ENCODE measurements at regions not wholly inside any gene's neighbourhood (a gene's known extent, or its start where the extent isn't known, plus 50 kb on each side); places are given as distances from the start of the nearest gene placed in this dataset.
A peak's percentile ranks its signal among the peaks of the same experiment; 100 is the strongest.

- DNase-seq, result no peak
Measured at GRCh38 chr3:81951106-81951505, 189.7 kb upstream of the GBE1 start.

- no peak for DNase-seq
Measured at GRCh38 chr3:81947359-81947758, 185.9 kb upstream of the GBE1 start.

- no peak for DNase-seq
Measured at GRCh38 chr3:81938681-81939080, 177.2 kb upstream of the GBE1 start.

- no peak for DNase-seq
Measured at GRCh38 chr3:81936817-81937216, 175.4 kb upstream of the GBE1 start.

- DNase-seq, result no peak
Measured at GRCh38 chr3:81932681-81933080, 171.2 kb upstream of the GBE1 start.

- no peak for DNase-seq
Measured at GRCh38 chr3:81931265-81932251, 170.1 kb upstream of the GBE1 start.

GRCh38 chr3:81929697-81930096, 168.3 kb upstream of the GBE1 start:
- no peak for DNase-seq

- DNase-seq, result no peak
Measured at GRCh38 chr3:81927811-81928210, 166.4 kb upstream of the GBE1 start.

GRCh38 chr3:81925385-81925784, 163.9 kb upstream of the GBE1 start:
- no peak for DNase-seq

- DNase-seq, result no peak
Measured at GRCh38 chr3:81923038-81923437, 161.6 kb upstream of the GBE1 start.

- no peak for DNase-seq
Measured at GRCh38 chr3:81922404-81922803, 161.0 kb upstream of the GBE1 start.

- DNase-seq, result peak; percentile 22
Measured at GRCh38 chr3:81920816-81921215, 159.4 kb upstream of the GBE1 start.

GRCh38 chr3:81916890-81917289, 155.4 kb upstream of the GBE1 start:
- no peak for DNase-seq

- no peak for DNase-seq
Measured at GRCh38 chr3:81913886-81914663, 152.6 kb upstream of the GBE1 start.

- DNase-seq, result no peak
Measured at GRCh38 chr3:81911221-81911620, 149.8 kb upstream of the GBE1 start.

- DNase-seq, result peak; percentile 10
Measured at GRCh38 chr3:81910244-81910852, 148.9 kb upstream of the GBE1 start.

- no peak for DNase-seq
Measured at GRCh38 chr3:81909796-81910195, 148.4 kb upstream of the GBE1 start.

- no peak for DNase-seq
Measured at GRCh38 chr3:81908561-81908960, 147.1 kb upstream of the GBE1 start.

- no peak for DNase-seq
Measured at GRCh38 chr3:81898336-81898735, 136.9 kb upstream of the GBE1 start.

- DNase-seq, result no peak
Measured at GRCh38 chr3:81894598-81894997, 133.2 kb upstream of the GBE1 start.

GRCh38 chr3:81891055-81891895, 129.8 kb upstream of the GBE1 start:
- peak; percentile 5 for DNase-seq

- DNase-seq, result no peak
Measured at GRCh38 chr3:81888914-81889557, 127.6 kb upstream of the GBE1 start.

Measured in NCI-H1092 treated with DMSO at 0.1 percent for 48 hours (cell line).